ENCODE measurements at regions not wholly inside any gene's neighbourhood (a gene's known extent, or its start where the extent isn't known, plus 50 kb on each side); places are given as distances from the start of the nearest gene placed in this dataset.

DNA sequence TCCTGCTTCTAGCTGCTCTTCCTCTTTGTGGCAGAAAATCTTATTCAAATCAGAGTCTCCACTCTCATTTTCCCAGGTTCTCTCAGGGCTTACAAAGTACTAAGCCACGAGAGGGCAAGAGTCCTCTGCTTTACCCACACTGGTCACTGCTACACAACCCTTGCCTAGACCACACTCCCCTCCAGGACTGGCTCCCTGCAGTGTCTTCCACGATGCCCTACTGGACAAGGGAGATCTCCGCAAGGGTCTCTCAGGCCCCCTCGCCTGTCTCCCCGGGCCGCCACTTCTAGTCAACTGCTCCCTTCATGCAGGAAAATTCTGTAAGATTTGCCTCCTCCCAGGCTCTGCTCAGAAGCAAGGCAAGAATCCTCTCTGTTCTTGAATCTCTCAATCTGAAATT lies 319.6 kb downstream of the RRAGC start:
- DNase-seq (ENCODE audit: low spot score) = no peak

DNA sequence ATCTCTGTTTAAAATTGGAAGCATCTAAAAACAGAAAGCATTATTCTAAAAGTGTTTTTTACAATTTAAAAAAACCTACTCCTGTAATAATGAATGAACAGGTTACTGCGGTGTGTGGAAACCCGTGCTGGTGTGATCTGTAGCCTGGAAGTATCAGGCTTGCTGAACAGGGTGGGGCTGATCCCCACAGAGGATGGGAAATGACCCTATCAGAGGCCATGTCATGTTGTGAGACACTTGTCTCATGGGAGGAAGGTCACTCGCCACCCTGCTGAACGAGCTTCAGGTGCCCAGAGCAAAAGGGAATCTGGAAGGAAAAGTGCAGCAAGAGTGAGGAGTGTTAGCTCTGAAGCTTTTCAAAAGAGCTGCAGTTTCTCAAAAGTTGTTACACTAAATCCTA lies 320.7 kb downstream of the RRAGC start:
- DNase-seq (ENCODE audit: low spot score) = no peak

DNA sequence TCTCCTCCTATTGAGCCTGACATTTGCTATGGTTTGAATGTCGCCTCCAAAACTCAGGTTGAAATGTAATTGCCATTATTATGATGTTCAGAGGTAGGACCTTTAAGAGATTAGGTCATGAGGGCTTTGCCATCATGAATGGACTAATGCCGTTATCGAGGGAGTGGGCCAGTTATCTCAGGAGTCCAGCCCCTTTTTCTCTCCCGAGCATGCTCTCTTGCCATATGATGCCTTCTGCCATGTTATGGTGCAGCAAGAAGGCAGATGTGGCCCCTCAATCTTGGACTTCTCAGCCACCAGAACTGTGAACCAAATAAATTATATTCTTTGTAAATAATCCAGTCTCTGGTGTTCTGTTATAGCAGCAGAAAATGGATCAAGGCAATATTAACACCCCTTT lies 323.5 kb downstream of the RRAGC start:
- DNase-seq (ENCODE audit: low spot score) = no peak

DNA sequence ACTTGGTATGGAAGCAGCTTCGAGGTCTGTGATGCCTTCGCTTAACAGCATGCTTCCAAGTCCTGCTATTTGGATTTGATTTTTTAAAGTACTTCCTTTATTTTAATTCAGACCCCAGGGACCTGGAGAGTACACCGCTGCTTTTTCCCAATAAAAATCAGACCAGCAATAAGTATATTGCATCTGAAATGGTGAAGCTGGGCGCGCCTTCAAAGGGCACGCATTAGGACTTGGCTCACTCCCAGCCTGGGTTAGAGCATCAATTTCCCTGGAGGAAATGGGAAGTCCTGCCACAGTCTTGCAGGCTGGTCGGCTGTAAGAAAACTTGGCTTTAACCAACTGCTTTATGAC lies 325.1 kb downstream of the RRAGC start:
- no peak for DNase-seq (ENCODE audit: low spot score)

DNA sequence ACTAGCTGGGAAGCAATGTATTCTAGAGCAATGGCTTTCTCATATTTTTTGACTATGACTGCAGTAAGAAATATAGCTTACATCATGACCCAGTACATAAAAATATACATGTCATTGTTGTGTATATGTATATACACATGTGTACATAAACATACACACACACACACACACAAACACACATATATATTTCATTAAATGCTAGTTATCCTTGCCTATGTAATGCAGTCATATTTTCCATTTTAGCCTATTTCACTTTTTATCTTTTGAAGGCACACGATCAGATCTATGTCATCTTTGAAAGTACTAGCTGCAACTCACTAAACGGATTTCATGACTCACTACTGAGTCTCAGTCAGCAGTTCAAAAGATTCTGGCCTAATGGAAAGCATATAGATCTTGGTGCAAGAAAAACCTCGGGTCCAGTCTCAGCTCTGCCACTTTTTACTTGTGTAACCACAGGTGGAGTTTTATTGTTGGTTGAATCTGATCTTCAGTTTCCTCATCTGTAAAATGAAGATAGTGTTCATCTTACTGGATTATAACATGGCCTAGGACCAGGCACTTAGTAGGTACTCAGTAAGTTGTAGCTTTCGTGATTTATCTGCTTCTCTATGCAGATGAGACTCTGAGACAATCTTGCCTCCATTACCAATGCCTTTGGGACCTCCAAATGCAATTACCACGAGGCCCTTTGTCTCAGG lies 325.6 kb downstream of the RRAGC start:
- DNase-seq (ENCODE audit: low spot score) = no peak

DNA sequence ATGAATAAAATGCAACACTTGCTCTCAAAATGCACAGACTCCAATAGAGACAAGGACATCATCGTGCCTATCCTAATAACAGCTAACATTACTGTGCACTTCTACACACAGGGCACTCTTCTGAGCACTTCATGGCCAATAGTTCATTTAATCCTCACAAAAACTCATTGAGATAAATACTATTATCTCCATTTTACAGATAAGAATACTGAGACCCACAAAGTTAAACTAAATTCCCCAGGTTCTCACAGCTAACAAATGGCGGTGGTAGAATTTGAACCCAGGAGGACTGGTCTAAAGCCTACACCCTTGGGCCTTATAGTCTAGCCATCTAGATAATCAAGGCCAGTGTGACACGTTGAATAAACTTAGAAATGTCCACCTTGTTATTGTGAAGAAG lies 328.6 kb downstream of the RRAGC start:
- no peak for DNase-seq (ENCODE audit: low spot score)

DNA sequence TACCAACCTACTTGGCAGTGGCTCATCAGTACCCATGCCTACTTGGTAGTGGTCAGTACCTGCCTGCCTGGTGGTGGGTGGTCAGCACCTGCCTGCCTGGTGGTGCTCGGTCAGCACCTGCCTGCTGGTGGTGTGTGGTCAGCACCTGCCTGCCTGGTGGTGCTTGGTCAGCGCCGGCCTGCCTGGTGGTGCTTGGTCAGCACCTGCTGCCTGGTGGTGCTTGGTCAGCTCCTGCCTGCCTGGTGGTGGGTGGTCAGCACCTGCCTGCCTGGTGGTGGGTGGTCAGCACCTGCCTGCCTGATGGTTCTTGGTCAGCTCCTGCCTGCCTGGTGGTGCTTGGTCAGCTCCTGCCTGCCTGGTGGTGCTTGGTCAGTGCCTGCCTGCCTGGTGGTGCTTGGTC lies 329.6 kb downstream of the RRAGC start:
- DNase-seq (ENCODE audit: low spot score) = no peak

DNA sequence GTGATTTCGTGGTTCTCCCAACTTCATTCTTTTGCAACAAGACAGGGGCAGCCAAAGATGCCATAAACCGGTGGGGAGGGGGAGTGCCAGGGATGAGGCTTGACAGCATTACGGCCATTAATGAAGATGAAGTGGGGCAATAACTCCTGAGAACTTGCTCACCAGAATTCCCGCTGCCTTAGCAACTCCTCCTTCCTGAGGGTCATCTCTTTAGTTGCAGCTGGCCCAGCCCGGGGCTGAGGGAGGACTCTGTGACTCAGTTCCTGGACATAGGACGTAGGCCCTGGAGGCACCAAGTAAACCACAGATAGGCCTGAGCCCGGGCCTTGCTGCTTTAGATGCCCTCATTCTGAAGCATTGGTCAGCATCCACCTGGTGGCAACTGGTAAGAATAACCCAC lies 330.2 kb downstream of the RRAGC start:
- DNase-seq (ENCODE audit: low spot score) = no peak

DNA sequence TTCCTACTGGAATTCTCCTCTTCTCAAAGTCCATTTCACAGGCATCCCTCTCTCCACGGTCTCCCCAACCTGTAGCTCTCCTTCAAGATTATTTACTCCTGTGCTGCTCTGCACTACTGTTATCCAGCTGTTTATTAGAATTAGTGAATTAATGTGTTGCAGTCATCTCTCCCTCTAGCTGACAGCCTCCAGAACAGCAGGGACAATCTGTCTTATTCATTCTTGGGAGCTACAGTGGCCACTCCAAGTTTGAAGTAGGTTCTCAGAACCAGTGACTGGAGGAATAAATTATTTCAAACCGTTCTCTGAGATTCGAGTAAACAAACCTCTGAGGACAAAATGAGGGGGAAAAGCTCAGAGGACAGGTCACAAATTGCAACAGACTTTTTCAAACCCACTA lies 330.9 kb downstream of the RRAGC start:
- DNase-seq (ENCODE audit: low spot score) = no peak

DNA sequence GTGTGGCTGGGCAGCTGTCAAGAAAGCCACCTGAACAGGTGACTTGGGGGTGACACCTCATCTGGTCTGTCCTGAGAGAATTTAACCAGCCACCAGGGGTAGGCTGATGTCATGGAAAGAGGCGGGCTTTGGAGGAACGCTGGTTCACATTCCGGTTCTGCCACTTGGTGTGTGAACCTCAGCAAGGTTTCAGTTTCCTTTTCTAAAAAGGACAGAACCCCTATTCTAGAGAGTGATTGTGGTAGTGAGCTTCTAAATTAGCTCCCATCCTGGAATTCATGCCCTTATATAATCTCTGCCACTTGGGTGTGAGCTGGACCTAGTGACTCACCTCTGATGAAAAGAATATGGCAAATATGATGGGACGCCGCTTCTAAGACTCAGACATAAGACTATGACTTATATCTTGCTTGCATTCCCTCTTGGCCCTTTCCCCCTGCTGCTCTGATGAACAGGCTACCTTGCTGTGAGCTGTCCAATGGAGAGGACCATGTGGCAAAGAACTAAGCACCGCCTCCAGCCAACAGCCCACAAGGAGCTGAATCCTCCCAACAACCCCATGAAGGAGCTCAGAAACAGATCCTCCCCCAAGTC lies 332.1 kb downstream of the RRAGC start:
- no peak for DNase-seq (ENCODE audit: low spot score)

DNA sequence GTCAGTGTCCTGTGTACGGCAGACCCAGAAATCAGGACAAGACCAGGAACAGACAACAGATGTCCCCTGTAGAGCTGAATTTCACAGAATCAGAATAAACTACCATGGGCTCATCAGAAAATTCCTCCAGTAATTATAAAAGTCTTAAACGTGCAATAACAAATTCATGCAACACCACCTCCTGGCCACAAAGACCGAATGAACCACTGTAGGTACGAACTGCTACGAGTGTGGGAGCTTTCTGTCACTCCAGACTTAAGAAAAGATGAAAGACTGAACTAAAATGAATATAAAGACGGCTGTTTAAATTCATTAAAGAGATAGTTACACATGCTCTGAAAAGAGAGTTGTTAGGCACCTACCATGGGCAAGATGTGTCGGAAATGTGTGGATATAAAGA lies 333.5 kb downstream of the RRAGC start:
- no peak for DNase-seq (ENCODE audit: low spot score)

DNA sequence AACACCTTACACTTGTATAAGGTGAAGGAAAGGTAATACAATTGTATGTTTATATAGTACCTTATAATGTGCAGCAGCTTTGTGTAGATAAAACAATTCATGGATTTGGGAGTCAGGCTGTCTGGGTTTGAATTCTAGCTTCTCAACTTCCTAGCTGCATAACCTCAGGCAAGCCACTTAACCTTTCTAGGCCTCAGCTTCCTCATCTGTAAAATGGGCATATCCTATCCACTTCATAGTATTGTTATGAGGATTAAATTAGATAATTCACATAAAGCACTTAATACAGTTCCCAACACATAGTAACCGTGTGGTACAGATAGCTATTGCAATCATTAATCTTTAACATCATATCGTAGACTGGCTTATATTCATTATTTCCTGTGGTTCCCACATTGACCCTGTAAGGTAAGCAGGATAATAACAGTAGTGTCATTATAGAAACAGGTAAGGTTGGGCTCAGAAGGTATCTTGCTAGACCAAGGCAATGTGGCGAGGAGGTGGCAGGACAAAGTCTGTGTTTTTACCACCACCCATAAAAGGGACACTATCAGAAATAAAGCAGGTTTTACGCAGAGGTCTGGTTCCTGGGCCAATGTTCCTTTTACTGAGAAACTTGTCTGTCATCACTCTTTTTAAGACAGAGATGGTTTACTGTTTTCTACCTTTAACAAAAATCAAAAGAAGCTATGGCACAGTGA lies 334.1 kb downstream of the RRAGC start:
- DNase-seq (ENCODE audit: low spot score) = no peak

DNA sequence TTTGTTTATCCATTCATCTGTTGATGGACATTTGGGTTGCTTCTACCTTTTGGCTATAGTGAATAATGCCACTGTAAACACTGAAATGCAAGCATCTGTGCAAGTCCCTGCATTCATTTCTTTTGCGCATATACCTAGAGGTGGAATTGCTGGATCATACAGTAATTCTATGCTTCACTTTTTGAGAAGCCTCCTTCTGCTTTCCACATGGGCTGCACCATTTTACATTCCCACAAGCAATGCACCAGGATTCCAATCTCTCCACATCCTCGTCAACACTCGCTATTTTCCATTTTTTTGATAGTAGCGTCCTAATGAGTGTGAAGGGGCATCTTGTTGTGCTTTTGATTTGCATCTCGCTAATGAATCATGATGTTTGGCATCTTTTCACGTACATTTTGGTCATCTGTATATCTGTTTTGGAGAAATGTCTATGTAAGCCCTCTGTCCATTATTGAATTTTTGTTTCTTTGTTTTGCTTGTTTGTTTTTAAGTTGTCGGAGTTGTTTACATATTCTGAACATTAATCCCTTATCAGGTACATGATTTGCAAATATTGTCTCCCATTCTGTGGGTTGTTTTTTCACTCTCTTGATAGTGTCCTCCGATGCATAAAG lies 335.4 kb downstream of the RRAGC start:
- DNase-seq (ENCODE audit: low spot score) = no peak

DNA sequence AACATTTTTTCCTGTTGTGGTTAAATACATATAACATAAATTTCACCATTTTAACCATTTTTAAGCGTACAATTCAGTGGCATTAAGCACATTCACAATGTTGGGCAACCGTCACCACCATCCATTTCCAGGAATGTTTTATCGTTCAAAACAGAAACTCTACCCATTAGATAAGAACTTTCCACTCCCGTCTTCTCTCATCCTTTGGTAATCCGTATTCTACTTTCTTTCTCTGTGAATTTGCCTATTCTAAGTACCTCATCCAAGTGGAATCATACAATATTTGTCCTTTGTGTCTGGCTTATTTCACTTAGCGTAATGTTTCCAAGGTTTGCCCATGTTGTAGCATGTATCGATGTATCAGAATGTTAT lies 336.0 kb downstream of the RRAGC start:
- DNase-seq (ENCODE audit: low spot score) = no peak

DNA sequence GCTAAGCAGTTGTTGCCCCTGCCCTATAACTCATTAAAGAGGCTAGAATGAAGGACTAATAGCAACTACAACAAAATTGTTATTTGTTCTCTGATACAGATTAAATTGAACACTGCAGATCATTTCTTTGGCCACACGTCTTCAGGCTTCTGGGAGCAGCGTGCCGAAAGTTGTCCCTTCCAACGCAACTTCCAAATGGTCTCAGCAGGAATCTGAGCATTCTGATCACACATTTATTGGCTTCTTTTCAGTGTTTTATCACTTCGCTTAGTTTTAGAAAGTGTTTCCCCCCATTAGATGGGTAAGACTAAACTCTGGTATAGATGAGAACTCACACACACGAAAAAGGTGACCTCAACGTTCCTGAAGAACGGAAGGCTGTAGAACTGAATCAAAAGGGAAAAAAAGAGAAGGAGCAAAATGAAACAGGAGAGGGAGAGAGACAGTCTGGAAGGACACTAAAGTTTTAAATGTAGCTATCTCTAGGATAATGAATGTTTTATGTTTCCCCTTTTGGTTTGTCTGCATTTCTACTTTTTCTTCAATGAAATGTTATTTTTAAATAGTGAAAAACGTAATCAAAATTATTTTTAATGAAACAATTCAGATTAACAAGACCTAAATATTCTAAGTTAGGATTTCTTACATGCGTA lies 336.5 kb downstream of the RRAGC start:
- DNase-seq (ENCODE audit: low spot score) = no peak

DNA sequence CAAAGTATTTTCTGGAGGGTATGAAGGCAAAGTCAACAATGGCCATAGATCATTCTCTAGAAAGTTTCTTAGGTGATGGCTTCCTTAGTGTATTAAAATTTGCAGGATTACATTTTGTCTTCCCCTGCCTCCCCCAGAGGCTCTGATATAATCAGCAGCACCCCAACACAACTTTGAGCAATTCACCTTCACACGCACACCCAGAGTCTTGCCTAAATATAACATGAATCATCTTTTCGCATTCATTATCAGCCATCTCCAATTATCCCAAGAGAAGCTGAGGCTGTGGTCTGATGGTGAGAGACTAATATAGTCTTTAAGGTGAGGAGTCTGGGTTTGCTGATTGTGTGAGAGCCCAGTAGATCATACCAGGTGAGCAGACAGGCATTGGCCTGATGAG lies 343.0 kb downstream of the RRAGC start:
- DNase-seq (ENCODE audit: low spot score) = no peak

DNA sequence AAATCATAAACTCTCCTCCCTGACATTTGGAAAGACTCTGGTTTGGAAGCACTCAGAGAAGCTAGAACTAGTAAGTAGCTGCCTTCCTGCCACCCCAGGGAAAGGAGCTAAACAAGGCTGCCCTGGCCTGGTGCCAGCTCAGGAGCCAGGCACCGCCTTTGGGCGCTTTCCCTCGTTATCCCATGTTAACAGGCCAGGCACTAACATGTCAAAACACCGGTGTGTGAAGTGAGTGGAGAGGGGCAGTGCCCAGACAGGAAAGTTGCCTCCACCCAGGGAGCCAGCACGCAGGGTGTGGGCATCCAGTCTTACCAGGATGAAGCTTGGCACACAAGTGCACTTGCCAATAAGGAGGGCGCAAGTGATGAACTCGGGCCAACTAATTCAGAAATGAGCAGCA lies 346.8 kb downstream of the RRAGC start:
- no peak for DNase-seq (ENCODE audit: low spot score)

DNA sequence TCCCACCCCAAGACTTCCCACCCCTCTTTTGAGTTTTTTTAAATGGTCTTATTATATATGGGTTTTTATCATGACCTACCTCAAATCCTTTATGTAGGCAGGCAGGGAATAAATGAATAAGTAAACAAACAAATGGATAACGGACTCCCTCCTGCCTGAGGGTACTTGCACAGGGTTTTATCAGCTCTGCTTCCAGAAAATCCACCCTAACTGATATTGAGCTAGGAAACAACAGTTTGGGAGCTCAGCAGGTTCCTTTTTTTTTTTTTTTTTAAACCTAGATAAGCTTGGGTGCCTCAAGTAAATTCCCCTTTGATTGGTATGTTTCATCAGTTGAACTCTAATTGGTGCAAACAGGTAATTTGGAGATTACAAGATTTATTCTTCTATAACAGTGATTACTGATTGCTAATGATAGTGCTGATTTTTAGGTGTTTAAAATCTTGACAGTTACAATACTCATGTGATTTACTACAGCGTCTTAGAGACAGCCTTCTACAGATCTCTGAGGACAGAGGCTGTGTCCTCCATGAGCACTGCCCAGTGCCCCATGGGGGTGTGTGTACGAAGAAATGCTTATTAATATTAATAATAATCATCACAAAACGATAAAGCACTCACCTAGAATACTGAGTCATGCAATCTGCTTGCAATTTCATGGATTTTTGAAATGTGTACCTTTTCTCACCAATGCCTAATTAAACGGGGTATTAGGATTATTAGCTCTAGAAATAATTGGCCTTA lies 347.4 kb downstream of the RRAGC start:
- DNase-seq (ENCODE audit: low spot score) = no peak

DNA sequence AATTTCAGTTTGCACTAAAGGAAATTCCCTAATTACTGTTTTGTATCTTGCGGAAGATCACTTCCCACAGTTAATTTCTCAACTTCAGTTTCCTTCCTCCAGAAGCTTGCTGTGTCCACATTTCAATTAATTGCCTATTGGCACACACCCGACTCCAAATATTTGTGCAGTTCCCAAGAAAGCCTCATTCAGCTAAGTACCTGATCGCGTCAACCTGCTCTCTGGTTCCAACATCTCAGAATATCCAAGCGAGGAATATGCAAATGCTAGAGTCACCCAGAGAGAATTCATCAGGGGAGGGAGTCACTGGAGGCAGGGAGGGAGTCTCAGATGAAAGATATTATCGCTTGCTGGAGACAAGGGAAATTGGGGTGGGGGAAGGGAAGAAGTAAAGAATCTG lies 351.3 kb downstream of the RRAGC start:
- no peak for DNase-seq (ENCODE audit: low spot score)

DNA sequence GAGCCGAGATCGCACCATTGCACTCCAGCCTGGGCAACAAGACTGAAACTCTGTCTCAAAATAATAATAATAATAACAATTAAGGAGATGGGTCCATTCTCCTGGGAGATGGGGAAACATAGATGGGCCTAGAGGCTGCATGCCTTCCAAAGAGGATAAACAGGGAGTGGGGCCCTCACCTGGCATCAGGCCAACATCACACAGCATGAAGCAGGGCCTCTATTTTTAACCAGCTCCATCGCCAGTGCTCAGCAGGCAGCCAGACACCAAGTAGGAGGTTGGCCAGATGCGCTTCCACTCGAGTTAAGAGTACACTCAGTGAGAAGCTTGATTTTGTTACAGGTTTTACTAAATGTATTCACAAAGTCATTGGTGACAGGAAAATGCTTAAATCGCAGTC lies 352.0 kb downstream of the RRAGC start:
- no peak for DNase-seq (ENCODE audit: low spot score)

DNA sequence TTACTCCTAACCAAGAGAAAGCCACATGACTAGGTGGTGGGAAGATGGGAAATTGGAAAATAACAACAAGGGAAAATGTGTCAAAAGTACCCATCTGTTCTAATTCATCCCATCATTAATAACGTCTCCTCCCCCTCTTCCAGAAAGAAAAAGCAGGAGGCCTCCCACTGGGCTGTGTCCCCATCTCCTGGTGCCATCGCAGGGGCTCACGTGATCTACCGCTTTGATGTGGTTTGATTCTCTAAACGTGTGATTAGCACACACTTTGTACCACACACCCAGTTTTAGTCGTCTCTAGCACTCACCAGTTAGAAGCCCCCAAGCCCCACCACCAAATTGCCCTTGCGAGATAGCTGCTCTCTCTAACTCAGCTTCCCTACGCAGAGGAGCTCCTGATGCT lies 353.6 kb downstream of the RRAGC start:
- DNase-seq (ENCODE audit: low spot score) = no peak

DNA sequence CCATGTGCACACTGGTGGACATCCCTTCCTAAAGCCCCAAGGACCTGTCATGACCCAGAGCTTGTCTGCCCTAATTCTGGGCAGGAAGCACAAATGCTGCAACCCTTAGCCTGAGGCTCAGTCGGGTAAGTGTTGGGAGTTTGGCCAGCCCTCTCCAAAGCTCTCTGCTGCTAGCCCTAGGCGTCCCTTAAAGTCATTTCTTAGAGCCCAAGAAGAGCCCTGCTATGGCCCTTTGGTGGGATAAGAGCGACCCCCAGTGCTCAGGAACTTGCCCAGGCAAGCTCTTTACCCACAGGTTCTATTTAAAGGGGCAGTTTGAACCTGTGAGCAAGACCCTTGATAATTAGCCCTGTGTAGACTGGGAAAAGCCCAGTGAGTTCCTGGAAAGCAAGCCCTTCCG lies 356.8 kb downstream of the RRAGC start:
- no peak for DNase-seq (ENCODE audit: low spot score)
